GM08714 (cell line): ENCODE measurements at regions not wholly inside any gene's neighbourhood (a gene's known extent, or its start where the extent isn't known, plus 50 kb on each side); places are given as distances from the start of the nearest gene placed in this dataset.

Experiments
- H3K4me3 ChIP-seq: fragments of 200-500 bp; sonication (Bioruptor generic); 2 replicates; pipeline ENCODE4 v1.5.1; 2014; ENCODE audit warnings: mild to moderate bottlenecking, low read length, inconsistent platforms
- ZNF274 ChIP-seq: IDR thresholded peaks from 2 replicates; pipeline ENCODE4 v1.6.1; 2012; ENCODE audit warnings: mild to moderate bottlenecking, low read depth, low read length

DNA sequence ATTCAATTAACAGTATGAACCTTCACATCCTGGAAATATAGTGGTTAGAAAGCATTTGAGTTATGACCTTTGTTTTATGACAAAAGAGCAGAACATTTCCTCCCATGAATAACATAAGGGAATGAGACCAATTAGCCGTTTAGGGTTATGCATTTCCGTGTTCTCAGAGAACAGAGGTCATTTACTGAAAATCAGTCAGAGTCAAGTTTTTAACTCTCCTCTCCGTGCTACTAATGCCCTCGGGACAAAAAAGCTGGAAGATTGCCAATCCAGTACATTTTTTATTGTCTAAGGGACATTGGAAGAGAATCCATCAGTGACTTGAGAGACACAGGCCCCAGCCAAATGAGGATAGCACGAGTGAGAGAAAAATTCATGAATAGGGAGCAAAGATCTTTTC is 632.7 kb downstream of the RFPL4B start:
- no peak for TF ChIP-seq ZNF274
- no peak overlapping the region for H3K4me3 ChIP-seq

GRCh38 chr6:112980676-112981075 is 633.5 kb downstream of the RFPL4B start:
- no peak for TF ChIP-seq ZNF274
- no peak overlapping the region for H3K4me3 ChIP-seq

DNA sequence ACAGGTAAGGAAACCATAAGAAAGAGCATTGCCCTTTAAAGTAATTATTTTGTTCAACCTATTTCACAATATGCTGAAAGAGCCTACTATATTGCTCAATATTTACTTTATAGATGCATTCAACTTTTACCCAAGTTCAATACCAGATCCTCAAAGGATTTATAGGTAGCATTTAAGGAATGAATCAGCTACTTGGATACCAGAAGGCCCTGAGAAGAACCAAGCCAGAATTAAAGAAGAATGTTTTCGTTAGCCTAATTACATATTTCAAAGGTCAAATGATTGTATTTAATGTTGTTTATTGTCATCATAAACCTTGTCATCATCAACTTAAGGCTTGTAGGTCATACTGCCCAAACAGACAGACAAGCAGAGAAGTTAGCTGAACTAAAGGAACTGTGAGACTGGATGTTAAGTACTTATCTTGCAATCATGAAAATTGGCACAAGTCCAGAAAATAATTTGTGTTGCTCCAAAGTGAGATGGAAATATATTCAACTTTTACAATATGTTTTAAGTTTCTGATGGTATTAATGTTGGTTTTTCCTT is 636.7 kb downstream of the RFPL4B start:
- no peak overlapping the region for H3K4me3 ChIP-seq
- TF ChIP-seq ZNF274, result no peak

DNA sequence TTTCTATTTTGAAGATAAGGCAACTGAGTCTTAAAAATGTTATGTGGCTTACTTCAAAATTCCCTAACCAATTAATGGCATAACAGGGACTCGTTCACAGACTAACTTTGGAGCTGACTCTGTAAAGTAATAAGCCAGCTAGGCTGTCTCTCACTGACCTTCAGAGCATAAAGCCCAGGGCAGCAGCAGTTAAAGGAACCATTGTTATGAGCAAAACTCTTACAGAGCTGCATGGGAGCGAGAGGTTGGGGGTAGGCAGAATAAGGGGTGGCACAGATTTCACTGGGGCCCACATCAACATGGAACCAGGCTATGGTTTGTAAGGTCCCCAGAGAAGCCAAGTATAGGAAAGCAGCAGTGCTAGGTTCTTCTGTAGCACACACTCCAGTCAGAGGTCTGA is 637.8 kb downstream of the RFPL4B start:
- no peak overlapping the region for H3K4me3 ChIP-seq
- TF ChIP-seq ZNF274, result no peak

- no peak overlapping the region for H3K4me3 ChIP-seq
- TF ChIP-seq ZNF274, result no peak
Measured at GRCh38 chr6:112986321-112986720, 639.2 kb downstream of the RFPL4B start.

GRCh38 chr6:112988748-112989147 is 641.6 kb downstream of the RFPL4B start:
- no peak for TF ChIP-seq ZNF274
- H3K4me3 ChIP-seq, result no peak overlapping the region

DNA sequence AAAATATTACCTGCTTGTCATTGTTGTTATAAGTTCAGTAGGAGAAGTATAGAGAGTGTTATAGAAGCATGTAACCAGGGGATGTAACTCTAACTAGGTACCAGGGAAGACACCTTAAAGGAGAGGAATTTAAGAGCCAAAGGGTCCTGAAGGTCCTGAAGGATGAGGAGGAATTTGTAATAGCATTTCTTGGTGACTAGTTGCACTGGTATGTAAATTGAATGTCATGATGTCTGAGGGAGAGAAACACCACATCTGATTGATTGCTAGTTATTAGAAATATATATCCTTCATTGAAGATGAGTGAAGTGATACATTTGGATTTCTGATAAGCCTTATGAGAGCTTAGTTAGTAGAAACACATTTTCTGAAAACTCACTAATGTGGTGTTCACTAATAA is 643.8 kb downstream of the RFPL4B start:
- no peak overlapping the region for H3K4me3 ChIP-seq
- no peak for TF ChIP-seq ZNF274

- no peak for TF ChIP-seq ZNF274
- H3K4me3 ChIP-seq, result no peak overlapping the region
Measured at GRCh38 chr6:112991912-112992311, 644.8 kb downstream of the RFPL4B start.

DNA sequence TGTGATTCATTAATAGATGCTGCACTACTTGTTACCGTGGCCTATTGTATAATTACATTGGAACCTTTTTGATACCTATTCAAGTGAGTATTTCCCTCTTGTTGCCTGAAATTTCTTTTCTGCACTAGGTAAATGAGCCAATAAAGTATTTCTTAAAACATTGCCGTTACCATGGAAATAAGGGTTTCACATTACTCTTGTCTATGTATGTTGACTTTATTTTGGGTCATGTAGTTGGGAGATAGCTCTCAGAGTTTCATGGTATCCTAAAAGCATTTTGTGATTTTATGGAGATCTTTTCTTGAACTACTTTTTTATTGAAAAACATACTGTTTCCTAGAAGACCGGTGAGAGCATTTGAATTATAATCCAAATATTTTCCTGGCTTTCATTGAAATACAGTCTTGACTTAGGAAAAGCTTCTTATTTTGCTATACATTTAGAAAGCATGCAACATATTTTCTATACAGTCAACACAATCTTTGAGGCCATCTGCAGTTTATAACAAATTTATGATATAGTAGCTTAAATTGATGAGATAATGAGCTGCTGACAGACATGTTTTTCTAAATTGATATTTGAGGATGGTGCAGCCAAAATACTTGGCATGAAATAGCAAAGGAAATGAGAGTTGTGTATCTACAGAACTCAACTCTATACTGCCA is 650.4 kb downstream of the RFPL4B start:
- no peak for TF ChIP-seq ZNF274
- no peak overlapping the region for H3K4me3 ChIP-seq

DNA sequence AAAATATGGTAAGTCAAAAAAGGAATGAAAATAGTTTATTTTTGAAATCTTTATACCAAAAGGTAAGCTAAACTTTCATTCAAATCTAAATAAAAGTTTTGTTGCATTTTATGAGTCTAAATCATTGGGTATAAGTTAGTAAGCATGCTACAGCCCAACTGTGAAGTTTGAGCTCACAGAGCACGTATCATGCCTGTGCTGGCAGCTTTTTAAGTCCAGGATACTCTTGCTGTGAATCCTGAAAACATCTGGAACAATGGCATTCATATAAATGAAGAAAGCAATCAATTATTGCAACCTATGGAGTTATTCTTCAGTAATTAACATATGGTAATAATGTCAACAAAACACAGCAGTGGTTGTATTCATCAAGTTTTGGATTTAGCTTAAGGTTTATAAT is 656.9 kb downstream of the RFPL4B start:
- no peak for TF ChIP-seq ZNF274
- no peak overlapping the region for H3K4me3 ChIP-seq

GRCh38 chr6:113004470-113005270 is 657.5 kb downstream of the RFPL4B start:
- no peak for TF ChIP-seq ZNF274
- H3K4me3 ChIP-seq, result no peak overlapping the region

GRCh38 chr6:113006494-113006893 is 659.4 kb downstream of the RFPL4B start:
- TF ChIP-seq ZNF274, result no peak

DNA sequence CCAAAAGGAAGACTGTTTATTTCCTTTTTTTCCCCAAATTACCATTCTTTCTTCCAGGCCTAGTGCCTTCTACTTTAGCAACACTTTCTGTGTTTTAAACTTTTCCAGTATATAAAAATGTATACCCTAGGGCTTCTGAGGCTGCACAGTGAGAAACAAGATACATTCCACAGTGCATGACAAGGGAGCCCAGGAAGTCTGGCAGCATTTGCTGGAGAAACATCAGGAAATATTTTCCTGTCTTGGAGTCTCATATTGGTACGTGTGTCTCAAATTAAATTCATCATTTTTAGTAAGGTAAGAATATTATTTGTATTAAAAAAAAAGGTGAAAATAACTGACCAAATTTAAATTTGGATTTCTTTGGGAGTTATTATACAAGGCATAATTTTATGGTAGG is 662.6 kb downstream of the RFPL4B start:
- H3K4me3 ChIP-seq, result no peak overlapping the region
- no peak for TF ChIP-seq ZNF274

More at GRCh38 chr6:113006494-113006893, 659.4 kb downstream of the RFPL4B start:
- no peak overlapping the region for H3K4me3 ChIP-seq

DNA sequence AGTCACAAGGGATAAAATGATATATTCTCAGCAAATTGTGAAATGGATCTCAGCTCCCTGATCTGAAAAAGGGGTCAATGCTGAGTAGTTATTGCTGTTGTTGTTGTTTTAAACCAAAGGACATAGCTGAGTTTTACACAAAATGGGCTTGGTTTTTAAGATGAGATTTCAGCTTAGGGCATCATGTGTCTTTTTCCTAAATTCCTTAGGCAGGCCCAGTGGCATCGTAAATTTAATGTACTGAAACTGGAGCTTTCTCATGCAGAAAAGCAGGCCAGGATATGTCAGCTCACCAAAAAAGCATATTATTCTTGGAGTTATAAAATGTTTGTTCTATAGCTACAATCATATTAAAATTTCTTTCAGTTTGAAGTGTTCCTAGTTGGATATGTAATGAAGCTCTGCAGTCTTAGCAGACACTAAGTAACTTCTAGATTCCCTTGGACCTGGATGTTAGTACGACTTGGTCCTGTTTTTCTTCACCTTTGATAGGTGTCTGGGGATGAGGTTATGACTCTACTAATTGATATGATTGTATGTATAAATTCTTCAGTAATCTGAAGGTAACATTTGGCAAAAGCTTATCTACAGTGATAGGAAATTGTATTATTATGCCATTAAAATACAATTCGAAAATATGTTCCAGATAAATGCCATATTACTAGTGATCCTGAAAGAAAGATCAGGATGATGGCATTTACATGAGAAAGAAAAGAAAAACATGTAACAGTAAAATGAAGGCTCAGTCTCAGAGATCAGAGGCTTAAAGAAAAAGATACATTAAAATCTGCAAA is 663.3 kb downstream of the RFPL4B start:
- H3K4me3 ChIP-seq, result no peak overlapping the region
- TF ChIP-seq ZNF274, result no peak

DNA sequence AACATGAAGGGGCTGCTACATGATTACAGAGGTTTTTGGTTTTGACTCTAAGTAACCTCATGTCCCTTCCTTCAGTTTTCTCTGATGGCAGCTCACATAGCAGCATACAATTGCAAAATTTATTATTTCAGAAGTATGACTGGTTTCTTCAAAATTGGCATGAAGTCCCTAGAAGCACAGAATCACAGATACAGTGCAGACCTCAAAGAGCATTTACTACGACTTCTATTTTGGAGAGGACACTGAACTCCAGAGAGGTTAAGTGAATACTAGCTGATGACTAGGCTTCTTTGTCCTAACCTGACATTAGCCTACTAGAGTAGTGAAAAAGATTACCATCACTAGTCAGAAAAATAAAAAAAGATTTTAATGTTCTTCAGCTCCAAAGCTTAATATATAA is 664.3 kb downstream of the RFPL4B start:
- no peak overlapping the region for H3K4me3 ChIP-seq
- TF ChIP-seq ZNF274, result no peak
